Breast epithelium (tissue), 3 donors: ENCODE measurements at regions not wholly inside any gene's neighbourhood (a gene's known extent, or its start where the extent isn't known, plus 50 kb on each side); places are given as distances from the start of the nearest gene placed in this dataset.

Experiments used
- CTCF ChIP-seq, 3 donors: fragments of 450-650 bp; IDR thresholded peaks; one replicate each; pipeline ENCODE4 v1.5.1; 2016 to 2017; ENCODE audit warnings: antibody characterized with exemption in 3 of 3, mild to moderate bottlenecking in 3 of 3, moderate library complexity in 3 of 3
- POLR2A ChIP-seq: fragments of 450-650 bp; IDR thresholded peaks from one replicate; pipeline ENCODE4 v1.6.1; 2016; ENCODE audit warnings: antibody characterized with exemption, mild to moderate bottlenecking, moderate library complexity

DNA sequence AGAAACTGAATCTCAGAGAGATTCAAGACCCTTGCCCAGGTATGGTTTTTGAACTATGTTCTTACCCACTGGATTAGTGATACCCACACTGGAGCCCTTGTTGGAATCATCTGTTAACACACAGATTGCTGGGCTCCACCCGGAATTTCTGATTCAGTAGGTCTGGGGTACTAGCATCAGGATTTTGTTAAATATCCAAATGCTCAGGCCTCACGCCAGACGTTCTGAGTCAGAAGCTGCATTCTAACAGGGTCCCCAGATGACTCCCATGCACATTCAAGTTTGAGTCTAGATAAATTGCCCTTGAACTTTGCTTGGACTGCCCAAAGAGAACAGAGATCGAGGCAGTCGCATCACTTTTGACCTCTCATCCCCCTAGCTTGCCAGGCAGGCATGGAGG, 182.0 kb upstream of the WWC1 start:
- TF ChIP-seq CTCF (IDR thresholded peaks at IDR 0.05) (no peak), POLR2A (no peak)
